GM18517 (cell line): ENCODE measurements at regions not wholly inside any gene's neighbourhood (a gene's known extent, or its start where the extent isn't known, plus 50 kb on each side); places are given as distances from the start of the nearest gene placed in this dataset.
"Not testable (repeated sequence)": the region's sequence is repeated elsewhere in the genome, so short reads cannot be mapped to it uniquely, and the experiment has no call there.

Experiments used
- ATAC-seq: cut with Tn5 transposase; IDR thresholded peaks from one replicate; pipeline ENCODE4 v1.9.1; 2021; ENCODE audit warnings: mild to moderate bottlenecking, moderate library complexity; ENCODE audit not compliant: unreplicated experiment

- no peak for ATAC-seq
These were observed 62.5 kb upstream of the CHST15 start for GRCh38 chr10:124155781-124156435.

- peak; percentile 68 for ATAC-seq
These were observed 59.8 kb upstream of the CHST15 start for GRCh38 chr10:124153023-124153826.

- ATAC-seq: peak; percentile 30
These were observed 59.0 kb upstream of the CHST15 start for GRCh38 chr10:124152139-124153022.

- ATAC-seq: no peak
These were observed 58.2 kb upstream of the CHST15 start for GRCh38 chr10:124151466-124152095.

- no peak for ATAC-seq
These were observed 57.5 kb upstream of the CHST15 start for GRCh38 chr10:124150807-124151417.

GRCh38 chr10:124150189-124150806, 56.9 kb upstream of the CHST15 start:
- no peak for ATAC-seq

GRCh38 chr10:124149189-124150042, 56.0 kb upstream of the CHST15 start:
- no peak for ATAC-seq

GRCh38 chr10:124148509-124149188, 55.3 kb upstream of the CHST15 start:
- ATAC-seq: not testable (repeated sequence)

GRCh38 chr10:124146483-124146882, 53.1 kb upstream of the CHST15 start:
- ATAC-seq: no peak

- no peak for ATAC-seq
These were observed 51.9 kb upstream of the CHST15 start for GRCh38 chr10:124145109-124145870.

GRCh38 chr10:124144536-124144935, 51.1 kb upstream of the CHST15 start:
- ATAC-seq: no peak

- ATAC-seq: no peak
These were observed 50.3 kb upstream of the CHST15 start for GRCh38 chr10:124143721-124144120.
